GM19351 (cell line): ENCODE measurements at regions not wholly inside any gene's neighbourhood (a gene's known extent, or its start where the extent isn't known, plus 50 kb on each side); places are given as distances from the start of the nearest gene placed in this dataset.

Source experiments
- ATAC-seq: cut with Tn5 transposase; IDR thresholded peaks from one replicate; pipeline ENCODE4 v1.9.1; 2021; ENCODE audit warnings: mild to moderate bottlenecking, moderate library complexity; ENCODE audit not compliant: unreplicated experiment

GRCh38 chr14:101418601-101419000 lies 142.7 kb upstream of the DIO3 start:
- no peak for ATAC-seq

GRCh38 chr14:101426466-101426865 lies 134.8 kb upstream of the DIO3 start:
- ATAC-seq, result no peak

DNA sequence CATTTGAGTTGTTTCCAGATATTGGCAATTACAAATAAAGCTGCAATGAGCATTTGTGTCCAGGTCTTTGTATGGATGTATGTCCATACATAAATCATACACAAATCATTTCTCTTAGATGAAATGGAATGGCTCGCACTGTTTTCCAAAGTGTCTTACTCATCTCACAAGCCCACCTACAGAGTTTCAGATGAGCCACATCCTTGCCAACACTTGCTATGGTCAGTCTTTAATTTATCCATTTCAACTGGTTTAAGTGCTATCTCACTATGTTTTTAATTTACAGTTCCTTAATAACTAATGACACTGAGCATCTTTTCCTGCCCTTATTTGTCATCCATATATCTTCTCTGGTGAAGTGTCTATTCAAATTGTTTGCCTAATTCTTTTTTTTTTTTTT lies 132.9 kb upstream of the DIO3 start:
- no peak for ATAC-seq

DNA sequence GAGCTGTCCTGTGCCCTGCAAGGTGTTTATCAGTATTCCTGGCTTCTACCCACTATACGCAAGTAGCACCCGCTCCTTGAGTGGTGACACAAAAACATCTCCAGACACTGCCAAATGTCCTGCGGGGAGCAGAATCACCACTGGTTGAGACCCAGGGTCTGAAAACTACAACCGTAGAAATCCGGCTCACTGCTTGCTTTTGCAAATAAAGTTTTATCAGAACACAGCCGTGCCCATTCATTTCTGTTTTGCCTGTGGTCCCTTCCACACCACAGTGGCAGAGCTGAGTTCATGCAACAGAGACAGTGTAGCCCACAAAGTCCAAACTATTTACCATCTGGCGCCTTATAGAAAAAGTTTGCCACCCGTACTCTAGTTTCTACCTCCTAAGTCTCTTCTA lies 125.7 kb upstream of the DIO3 start:
- no peak for ATAC-seq

- no peak for ATAC-seq
These were observed 122.3 kb upstream of the DIO3 start for GRCh38 chr14:101439023-101439422.

DNA sequence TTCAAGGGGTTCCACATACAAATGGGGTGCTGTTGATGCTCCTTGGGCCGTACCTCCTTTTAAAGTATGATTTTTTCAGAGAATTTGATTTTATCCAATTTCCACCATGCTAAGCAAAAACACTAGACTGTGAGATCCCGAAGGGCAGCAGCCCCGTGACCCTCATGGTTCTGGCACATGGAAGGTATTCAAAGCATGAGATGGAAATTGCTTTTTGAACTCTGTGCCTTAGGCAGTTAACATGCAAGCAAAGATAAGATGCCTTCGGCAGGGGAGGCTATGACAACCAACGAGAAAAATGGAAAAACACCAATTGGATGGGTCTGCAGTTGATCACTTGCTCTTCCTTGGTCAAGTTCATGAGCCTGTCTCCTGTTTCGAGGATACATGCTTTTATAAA lies 120.8 kb upstream of the DIO3 start:
- no peak for ATAC-seq

- no peak for ATAC-seq
These were observed 119.6 kb upstream of the DIO3 start for GRCh38 chr14:101441710-101442109.

GRCh38 chr14:101442451-101442850 lies 118.8 kb upstream of the DIO3 start:
- no peak for ATAC-seq

- no peak for ATAC-seq
These were observed 117.2 kb upstream of the DIO3 start for GRCh38 chr14:101444116-101444515.

DNA sequence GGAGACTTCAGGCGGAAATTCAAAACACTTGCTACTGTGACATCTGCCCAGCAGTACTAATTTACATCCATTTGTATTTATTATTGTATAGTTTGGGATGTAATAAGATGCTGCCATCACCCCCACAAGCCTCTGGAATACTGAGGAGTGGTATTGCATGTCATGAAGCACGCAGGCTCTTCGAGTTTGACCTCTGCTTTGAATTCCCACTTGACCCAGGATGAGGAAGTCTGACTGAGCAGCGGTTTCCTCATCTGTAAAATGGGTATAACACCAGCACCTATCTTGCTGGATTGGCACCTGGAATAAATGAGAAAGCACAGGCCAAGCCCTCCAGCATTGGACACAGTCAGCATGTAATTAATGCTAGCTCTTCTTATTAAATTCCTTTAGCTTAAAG lies 116.0 kb upstream of the DIO3 start:
- ATAC-seq, result no peak

DNA sequence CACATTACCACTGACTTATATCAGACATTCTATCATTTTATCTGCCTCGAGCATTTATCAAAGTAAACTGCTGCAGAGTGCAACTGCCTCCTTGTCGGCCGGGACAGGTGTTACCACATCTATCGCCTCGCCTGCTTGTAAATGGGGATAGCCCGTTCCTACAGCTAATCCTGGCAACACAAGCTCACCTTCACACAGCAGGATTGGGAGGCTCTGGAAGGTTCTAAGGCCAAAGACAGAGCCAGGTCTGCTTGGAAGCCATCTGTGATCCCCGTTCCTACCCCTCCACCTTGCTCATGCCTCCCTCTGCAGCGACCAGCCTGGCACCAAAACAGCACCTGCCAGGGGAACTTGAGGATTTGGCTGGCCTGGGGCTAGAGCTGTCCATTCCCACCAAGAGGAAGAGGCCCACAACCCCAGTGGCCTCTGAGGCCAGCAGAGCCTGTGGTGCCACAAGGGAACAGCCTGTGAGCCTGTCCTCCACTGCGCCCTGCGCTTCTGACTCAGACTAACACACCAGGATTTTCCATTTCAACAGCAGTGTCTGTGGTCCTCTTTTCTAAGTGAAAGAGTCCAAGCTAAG lies 114.8 kb upstream of the DIO3 start:
- no peak for ATAC-seq

GRCh38 chr14:101449114-101449513 lies 112.2 kb upstream of the DIO3 start:
- ATAC-seq, result no peak

DNA sequence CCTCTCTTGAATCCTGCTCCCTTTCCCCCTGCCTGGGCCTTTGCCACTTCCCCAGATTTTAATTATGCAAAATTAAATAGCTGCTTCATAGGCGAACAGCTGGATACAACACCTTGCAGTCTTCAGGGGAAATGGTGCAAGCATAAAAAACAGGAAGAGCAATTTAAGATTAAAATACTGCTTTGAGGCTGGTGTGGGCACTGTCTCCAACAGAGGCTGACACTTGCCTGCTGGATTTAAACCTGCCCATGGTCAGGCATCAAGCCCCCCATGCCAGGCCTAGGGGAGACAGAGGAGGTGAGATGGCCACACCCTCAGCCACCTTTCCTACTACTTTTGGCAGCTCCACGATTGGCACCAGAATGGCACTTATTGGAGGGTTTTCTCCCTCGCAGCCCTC lies 110.1 kb upstream of the DIO3 start:
- no peak for ATAC-seq

- ATAC-seq, result no peak
These were observed 108.1 kb upstream of the DIO3 start for GRCh38 chr14:101453225-101453624.

DNA sequence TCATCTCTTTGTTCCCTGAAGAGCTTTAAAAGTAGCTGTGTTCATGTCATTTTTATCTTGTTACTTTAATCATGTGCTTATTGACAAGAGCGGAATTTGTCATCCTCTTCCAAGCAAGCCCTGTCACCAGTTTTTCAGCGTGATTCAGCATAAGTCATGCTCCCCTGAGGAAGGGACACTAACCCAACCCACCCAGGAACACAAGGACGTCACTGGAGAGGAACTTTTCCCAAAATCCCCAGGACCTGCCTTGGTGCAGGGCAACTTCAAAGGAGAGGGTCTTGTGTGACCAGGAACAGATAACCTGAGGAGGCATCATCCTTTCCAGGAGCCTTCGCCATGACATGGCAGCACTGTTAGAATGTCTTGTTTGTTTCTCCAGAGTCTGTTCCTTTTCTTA lies 107.1 kb upstream of the DIO3 start:
- ATAC-seq, result no peak

GRCh38 chr14:101456246-101457175 lies 104.8 kb upstream of the DIO3 start:
- ATAC-seq, result no peak

GRCh38 chr14:101457301-101457935 lies 103.9 kb upstream of the DIO3 start:
- ATAC-seq, result no peak

DNA sequence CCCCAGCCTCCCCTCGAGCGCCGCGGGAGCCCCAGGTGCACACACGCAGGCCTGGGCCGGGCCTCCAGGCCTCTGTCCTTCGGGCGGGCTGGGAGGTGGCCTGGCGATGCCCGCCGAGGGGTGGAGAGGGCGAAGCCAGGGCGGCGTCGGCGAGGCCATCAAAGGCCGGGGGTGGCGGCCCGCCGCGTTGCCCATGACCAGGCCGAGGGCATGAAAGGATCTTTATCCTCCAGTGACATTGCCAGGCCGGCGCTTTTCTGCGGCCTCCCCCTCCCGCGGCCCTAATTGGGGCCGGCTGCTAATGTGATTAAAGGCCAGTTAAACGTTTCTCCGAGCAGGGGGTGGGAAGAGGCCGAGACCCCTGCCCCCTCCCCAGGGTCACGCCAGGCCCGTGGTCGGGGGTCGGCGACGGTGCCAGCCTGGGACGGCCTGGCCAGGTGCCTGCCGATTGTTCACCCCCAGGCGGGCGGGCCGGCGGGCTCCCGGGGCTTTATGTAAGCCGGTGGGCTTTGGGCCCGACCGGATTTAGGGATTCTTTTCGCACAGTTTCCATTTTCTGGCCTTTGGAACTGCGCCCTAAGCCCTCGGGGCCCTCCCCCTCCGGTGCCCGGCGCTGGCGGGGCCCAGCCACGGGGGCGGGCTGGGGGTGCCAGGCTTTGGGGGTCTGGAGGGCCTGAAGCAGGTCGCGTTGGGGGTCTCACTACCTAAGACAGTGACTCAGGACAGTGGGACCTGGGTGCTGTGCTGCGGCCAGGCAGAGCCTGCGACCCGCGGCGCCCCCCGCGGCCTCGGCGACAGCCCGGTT lies 103.2 kb upstream of the DIO3 start:
- no peak for ATAC-seq

DNA sequence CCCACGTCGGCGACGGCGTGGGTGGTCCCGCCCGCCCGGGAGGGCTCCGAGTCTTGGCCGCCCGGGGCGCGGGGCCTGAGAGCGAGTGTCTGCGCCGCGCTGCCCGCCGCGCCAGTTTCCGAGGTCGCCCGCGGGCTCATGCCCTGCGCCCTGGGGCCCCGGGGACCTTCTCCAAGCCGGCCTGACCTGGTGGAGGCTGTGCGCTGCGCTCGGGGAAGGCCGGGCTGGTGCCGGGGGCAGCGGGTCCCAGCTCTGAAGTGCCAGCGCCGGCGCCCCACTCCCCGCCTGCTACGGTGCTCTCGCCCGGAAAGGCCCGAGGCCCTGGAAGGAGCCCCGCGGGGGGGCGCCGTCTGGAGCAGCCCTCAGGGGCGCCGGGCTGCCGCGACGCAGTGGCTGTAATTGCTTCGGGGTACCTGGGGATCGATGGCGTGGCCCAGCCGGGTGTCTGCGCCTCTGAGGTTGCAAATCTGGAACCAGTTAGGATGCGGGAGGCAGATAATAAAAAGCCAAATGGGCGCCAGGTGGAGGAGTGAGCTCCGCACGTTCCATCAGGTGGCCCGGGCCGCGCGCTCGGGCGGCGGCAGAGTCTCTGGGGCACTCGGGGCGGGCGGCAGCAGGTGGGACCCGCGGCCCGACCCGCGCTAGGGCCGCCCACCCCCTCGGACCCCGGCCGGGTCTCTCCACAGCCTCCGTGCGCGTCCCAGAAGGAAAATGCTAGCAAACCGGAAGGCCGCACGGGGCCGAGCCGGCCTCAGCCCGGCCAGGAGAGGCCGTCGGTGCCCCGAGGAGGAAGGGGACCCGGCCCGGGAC lies 102.3 kb upstream of the DIO3 start:
- ATAC-seq, result no peak

DNA sequence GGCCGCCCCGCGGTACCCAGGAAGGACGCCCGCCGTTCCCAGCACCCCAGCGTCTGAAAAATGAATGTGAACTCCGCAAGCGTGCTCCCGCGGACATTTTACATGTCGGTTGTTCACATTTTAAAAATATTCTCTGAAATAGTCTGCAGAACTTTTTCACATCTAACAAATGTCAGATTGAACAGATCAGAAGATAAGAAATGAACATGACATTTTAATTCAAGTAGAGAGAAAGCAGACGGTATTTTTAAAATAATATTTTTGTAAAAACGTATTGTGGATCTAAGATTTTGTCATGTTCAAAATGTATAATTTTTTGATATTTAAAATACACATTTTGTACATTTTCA lies 101.8 kb upstream of the DIO3 start:
- ATAC-seq, result no peak

- ATAC-seq, result no peak
These were observed 100.8 kb upstream of the DIO3 start for GRCh38 chr14:101460521-101460920.
